EL (cell line): ENCODE measurements at regions not wholly inside any gene's neighbourhood (a gene's known extent, or its start where the extent isn't known, plus 50 kb on each side); places are given as distances from the start of the nearest gene placed in this dataset.

Experiments used
- DNase-seq: peaks from one replicate; pipeline ENCODE4 v3.0.0-alpha.2; 2016

GRCh38 chr6:2414885-2415547, 169.6 kb upstream of the GMDS start:
- DNase-seq = no peak

GRCh38 chr6:2412731-2413130, 167.3 kb upstream of the GMDS start:
- DNase-seq = peak; percentile 69

GRCh38 chr6:2410656-2411380, 165.4 kb upstream of the GMDS start:
- no peak for DNase-seq

- DNase-seq = no peak
Measured at GRCh38 chr6:2407525-2407924, 162.1 kb upstream of the GMDS start.

- no peak for DNase-seq
Measured at GRCh38 chr6:2404211-2404929, 159.0 kb upstream of the GMDS start.

GRCh38 chr6:2403546-2403945, 158.1 kb upstream of the GMDS start:
- DNase-seq = no peak

- peak; percentile 81 for DNase-seq
Measured at GRCh38 chr6:2396846-2397630, 151.6 kb upstream of the GMDS start.

GRCh38 chr6:2396042-2396657, 150.7 kb upstream of the GMDS start:
- DNase-seq = no peak

GRCh38 chr6:2388554-2389324, 143.3 kb upstream of the GMDS start:
- no peak for DNase-seq

- no peak for DNase-seq
Measured at GRCh38 chr6:2387445-2387844, 142.0 kb upstream of the GMDS start.

- no peak for DNase-seq
Measured at GRCh38 chr6:2385471-2385983, 140.1 kb upstream of the GMDS start.

GRCh38 chr6:2384528-2384927, 139.1 kb upstream of the GMDS start:
- no peak for DNase-seq

GRCh38 chr6:2381872-2382661, 136.7 kb upstream of the GMDS start:
- DNase-seq = no peak

GRCh38 chr6:2378891-2379652, 133.7 kb upstream of the GMDS start:
- peak; percentile 69 for DNase-seq

GRCh38 chr6:2378046-2378657, 132.7 kb upstream of the GMDS start:
- DNase-seq = no peak

- peak; percentile 85 for DNase-seq
Measured at GRCh38 chr6:2376429-2377355, 131.3 kb upstream of the GMDS start.

- DNase-seq = no peak
Measured at GRCh38 chr6:2375443-2375842, 130.0 kb upstream of the GMDS start.

GRCh38 chr6:2369606-2370005, 124.2 kb upstream of the GMDS start:
- no peak for DNase-seq
